HCT116 (cell line): ENCODE measurements at regions not wholly inside any gene's neighbourhood (a gene's known extent, or its start where the extent isn't known, plus 50 kb on each side); places are given as distances from the start of the nearest gene placed in this dataset.

Source experiments
- ATAC-seq: fragments of 200-7000 bp; cut with Tn5 transposase; 2 replicates; pipeline ENCODE4 v1.9.1; 2020; ENCODE audit warnings: mild to moderate bottlenecking, moderate library complexity
- BruUV-seq: library from RNA; stranded (reverse); fragments of 400-500 nt; replicated peaks from 2 replicates; lab custom pipeline; 2021; lab: Mats Ljungman, UMichigan
- CTCF ChIA-PET: fragments of 300-600 bp; sonication (Branson Sonifier 250); formaldehyde crosslinking; loops from one replicate; lab custom pipeline; 2021; ENCODE audit warnings: antibody characterized with exemption; lab: Charles Lee
- POLR2A ChIA-PET: fragments of 300-600, 350-600 bp; sonication (Branson Sonifier 250); formaldehyde crosslinking; loops from one replicate; lab custom pipeline; 2021; ENCODE audit warnings: antibody characterized with exemption; lab: Charles Lee
- RAD21 ChIA-PET, 2 experiments: fragments of 300-600 bp; sonication (Branson Sonifier 250); formaldehyde crosslinking; loops; one replicate each; lab custom pipeline; 2023; ENCODE audit warnings: low total read pairs in 2 of 2; ENCODE audit not compliant: uncharacterized antibody in 2 of 2, unreplicated experiment in 2 of 2, low non-redundant PET in 1 of 2; lab: Charles Lee
- DNase-seq: peaks from one replicate; pipeline ENCODE4 v3.0.0-alpha.2; 2010; ENCODE audit warnings: low read depth, low spot score
- H2AFZ ChIP-seq: fragments of 200-600 bp; shearing (Covaris generic), sonication (generic); 2 replicates; pipeline ENCODE4 v1.6.1; 2017; ENCODE audit warnings: low read depth, mixed run types, mixed read lengths, antibody characterized with exemption, low read length; ENCODE audit not compliant: poor library complexity, severe bottlenecking
- H3K27ac ChIP-seq: 2 replicates; pipeline ENCODE4 v1.5.1; 2012; ENCODE audit warnings: low read depth, low read length
- H3K27me3 ChIP-seq: fragments of 200-600 bp; sonication (generic); 2 replicates; pipeline ENCODE4 v1.6.1; 2016; ENCODE audit warnings: mixed run types, low read length, mixed read lengths; ENCODE audit not compliant: insufficient read depth
- H3K36me3 ChIP-seq, 2 experiments: fragments of 200-500 bp in 1 of 2; fragments of 200-600 bp in 1 of 2; sonication (Bioruptor generic) in 1 of 2; sonication (generic) in 1 of 2; 2 replicates each; pipeline versions ENCODE4 v1.5.1 to v1.6.1; 2014 to 2016; ENCODE audit warnings: low read length in 2 of 2, inconsistent platforms in 1 of 2, mixed read lengths in 1 of 2, mixed run types in 1 of 2; ENCODE audit not compliant: insufficient read depth in 2 of 2, control insufficient read depth in 1 of 2
- H3K4me1 ChIP-seq, 2 experiments: fragments of 200-600 bp in 1 of 2; sonication (generic) in 1 of 2; 2 replicates each; pipeline versions ENCODE4 v1.5.1 to v1.6.1; 2012 to 2017; ENCODE audit warnings: low read length in 2 of 2, inconsistent platforms in 1 of 2, mild to moderate bottlenecking in 1 of 2, mixed read lengths in 1 of 2, mixed run types in 1 of 2, moderate library complexity in 1 of 2; ENCODE audit not compliant: insufficient read depth in 2 of 2, control insufficient read depth in 1 of 2
- H3K4me2 ChIP-seq: fragments of 200-600 bp; sonication (generic); 2 replicates; pipeline ENCODE4 v1.6.1; 2017; ENCODE audit warnings: mixed run types, low read length, mixed read lengths
- H3K4me3 ChIP-seq, 2 experiments: fragments of 200-600 bp in 1 of 2; sonication (generic) in 1 of 2; replicated peaks in 1 of 2; 2 replicates each; pipeline ENCODE4 v1.5.1; 2011 to 2016; ENCODE audit warnings: low read length in 2 of 2, control low read depth in 1 of 2, low read depth in 1 of 2, mild to moderate bottlenecking in 1 of 2, mixed read lengths in 1 of 2, mixed run types in 1 of 2
- H3K79me2 ChIP-seq: fragments of 200-600 bp; sonication (generic); 2 replicates; pipeline ENCODE4 v1.6.1; 2017; ENCODE audit warnings: mild to moderate bottlenecking, mixed run types, low read length, moderate library complexity, mixed read lengths; ENCODE audit not compliant: insufficient read depth
- H3K9ac ChIP-seq: fragments of 200-600 bp; sonication (generic); 2 replicates; pipeline ENCODE4 v1.6.1; 2016; ENCODE audit warnings: low read length, mixed read lengths
- H3K9me2 ChIP-seq: fragments of 200-600 bp; sonication (generic), shearing (Covaris generic); 2 replicates; pipeline ENCODE4 v1.6.1; 2017; ENCODE audit warnings: mixed run types, mild to moderate bottlenecking, moderate library complexity; ENCODE audit not compliant: insufficient read depth
- H3K9me3 ChIP-seq, 2 experiments: fragments of 200-500 bp in 1 of 2; fragments of 200-600 bp in 1 of 2; sonication (Bioruptor generic) in 1 of 2; sonication (generic) in 1 of 2; 2 replicates each; pipeline ENCODE4 v1.6.1; 2014 to 2017; ENCODE audit warnings: low read length in 2 of 2, mixed read lengths in 2 of 2, inconsistent platforms in 1 of 2, low read depth in 1 of 2, mild to moderate bottlenecking in 1 of 2, mixed run types in 1 of 2, moderate library complexity in 1 of 2; ENCODE audit not compliant: control insufficient read depth in 1 of 2, insufficient read depth in 1 of 2
- H4K20me1 ChIP-seq: fragments of 200-600 bp; sonication (generic), shearing (Covaris generic); 2 replicates; pipeline ENCODE4 v1.6.1; 2017; ENCODE audit warnings: mixed run types, mild to moderate bottlenecking, moderate library complexity; ENCODE audit not compliant: insufficient read depth
- CTCF ChIP-seq, 3 experiments: fragments of 200-600 bp in 1 of 3; sonication (generic) in 1 of 3; IDR thresholded peaks in 2 of 3; conservative IDR thresholded peaks in 1 of 3; 2 replicates each; pipeline ENCODE4 v1.5.1; 2012 to 2017; ENCODE audit warnings: low read depth in 2 of 3, low read length in 2 of 3, antibody characterized with exemption in 1 of 3, borderline replicate concordance in 1 of 3, control low read depth in 1 of 3, mild to moderate bottlenecking in 1 of 3, mixed read lengths in 1 of 3, mixed run types in 1 of 3, moderate library complexity in 1 of 3; ENCODE audit not compliant: insufficient read depth in 1 of 3
- ELF1 ChIP-seq: IDR thresholded peaks from 2 replicates; pipeline ENCODE4 v1.6.1; 2012; ENCODE audit warnings: low read depth, borderline replicate concordance
- MAX ChIP-seq: IDR thresholded peaks from 2 replicates; pipeline ENCODE4 v1.6.1; 2012
- REST ChIP-seq: IDR thresholded peaks from 2 replicates; pipeline ENCODE4 v1.6.1; 2012; ENCODE audit warnings: low read depth
- SRF ChIP-seq: IDR thresholded peaks from 2 replicates; pipeline ENCODE4 v1.6.1; 2012; ENCODE audit warnings: low read depth
- TCF7L2 ChIP-seq: IDR thresholded peaks from 2 replicates; pipeline ENCODE4 v1.7.0; 2011; ENCODE audit warnings: borderline replicate concordance, inconsistent platforms; ENCODE audit not compliant: insufficient read depth, insufficient read length; ENCODE audit errors: extremely low read depth
- YY1 ChIP-seq: IDR thresholded peaks from 2 replicates; pipeline ENCODE4 v1.6.1; 2011; ENCODE audit warnings: low read length, low read depth, moderate library complexity, mild to moderate bottlenecking; ENCODE audit not compliant: insufficient replicate concordance; ENCODE audit errors: extremely low read depth
- intact Hi-C: fragments of 100-400 bp; cut with micrococcal nuclease; formaldehyde crosslinking; loops from 2 replicates; pipeline ENCODE4 v1.10.0; 2022

- TF ChIP-seq YY1 (no peak), ELF1 (no peak), SRF (no peak), REST (no peak)
These were observed 535.0 kb downstream of the FOXG1 start (continued) for GRCh38 chr14:29301571-29301970.

- H3K9me2 ChIP-seq: no peaks in the 10 kb centered on the region
- no peak overlapping the region for H3K27ac ChIP-seq
- no peak for DNase-seq
- no peaks in the 10 kb centered on the region for H3K27me3 ChIP-seq
- H3K9ac ChIP-seq: no peak overlapping the region
- no peak overlapping the region for H3K4me3 ChIP-seq
- BruUV-seq: no TSS peak
- no peak overlapping the region for H2AFZ ChIP-seq
- H4K20me1 ChIP-seq: no peaks in the 10 kb centered on the region; the same call in 1 of the 2 replicates
- ATAC-seq: no peak
- no peaks in the 10 kb centered on the region for H3K36me3 ChIP-seq
- H3K9me3 ChIP-seq: peaks cover 7 to 23% of the 10 kb centered on the region in 2 experiments; a peak in 3 of 4 replicates
- H3K79me2 ChIP-seq: no peaks in the 10 kb centered on the region
- no peak overlapping the region for H3K4me2 ChIP-seq
- intact Hi-C loops: no loop called here
- ChIA-PET POLR2A (no interaction called here), RAD21 (no interaction called here)
- no peak for TF ChIP-seq REST
- TF ChIP-seq TCF7L2: no peak
- no peak for TF ChIP-seq MAX
- TF ChIP-seq CTCF (IDR thresholded peaks at IDR 0.05 in 2 of 3, conservative IDR thresholded peaks at IDR 0.05 in 1 of 3; ENCODE audit: borderline replicate concordance in 1 of 3, insufficient read depth in 1 of 3, low read depth in 2 of 3, low read length in 2 of 3): no peak
- TF ChIP-seq, all 23 proteins: peak for 0
- CTCF ChIA-PET: no interaction called here
- H3K4me1 ChIP-seq: no peaks in the 10 kb centered on the region
These were observed 543.6 kb downstream of the FOXG1 start for GRCh38 chr14:29310210-29310609.
